GM12878 (cell line): ENCODE measurements at regions not wholly inside any gene's neighbourhood (a gene's known extent, or its start where the extent isn't known, plus 50 kb on each side); places are given as distances from the start of the nearest gene placed in this dataset.
A peak's percentile ranks its signal among the peaks of the same experiment; 100 is the strongest.

ENCODE experiments used
- ATAC-seq: fragments of 200-7000 bp; cut with Tn5 transposase; 3 replicates; pipeline ENCODE4 v1.9.1; 2020; ENCODE audit warnings: mild to moderate bottlenecking, moderate library complexity
- BruUV-seq: library from RNA; stranded (reverse); fragments of 400-500 nt; replicated peaks from 2 replicates; lab custom pipeline; 2021; lab: Mats Ljungman, UMichigan
- CTCF ChIA-PET: fragments of 300-600 bp; sonication (Branson Sonifier 250); formaldehyde crosslinking; extraction: SDS; loops from one replicate; lab custom pipeline; 2021; ENCODE audit warnings: inconsistent platforms; lab: Yijun Ruan, JAX
- POLR2A ChIA-PET: fragments of 350-600 bp; formaldehyde crosslinking; extraction: SDS; loops from one replicate; lab custom pipeline; 2021; ENCODE audit warnings: inconsistent platforms; lab: Charles Lee
- RAD21 ChIA-PET: fragments of 300-600 bp; sonication (Branson Sonifier 250); formaldehyde crosslinking; loops from one replicate; lab custom pipeline; 2023; ENCODE audit warnings: antibody characterized with exemption; ENCODE audit not compliant: unreplicated experiment; lab: Charles Lee
- SMC1A ChIA-PET: fragments of 300-600 bp; sonication (Branson Sonifier 250); formaldehyde crosslinking; loops from one replicate; lab custom pipeline; 2023; ENCODE audit not compliant: unreplicated experiment, uncharacterized antibody; lab: Charles Lee
- DNase-seq: peaks from one replicate; pipeline ENCODE4 v3.0.0-alpha.2; 2011; ENCODE audit warnings: low read depth, low spot score
- FAIRE-seq: peaks from 3 replicates; lab custom pipeline; 2011; peaks lifted over from hg19 to GRCh38; lab: Jason Lieb, UNC
- H2AFZ ChIP-seq: 2 replicates; pipeline ENCODE4 v1.6.0; 2011; ENCODE audit warnings: low read depth, low read length, control low read depth; ENCODE audit not compliant: control insufficient read depth
- H3K27ac ChIP-seq: 2 replicates; pipeline ENCODE4 v1.5.1; 2011; ENCODE audit warnings: control low read depth; ENCODE audit not compliant: control insufficient read depth, insufficient read depth
- H3K27me3 ChIP-seq, 2 experiments: replicated peaks in 1 of 2; 2 replicates each; pipeline versions ENCODE4 v1.6.0 to v1.6.1; 2011; ENCODE audit warnings: low read length in 1 of 2; ENCODE audit not compliant: control insufficient read depth in 2 of 2, insufficient read depth in 2 of 2
- H3K36me3 ChIP-seq, 2 experiments: 2 replicates each; pipeline ENCODE4 v1.5.1; 2011; ENCODE audit warnings: low read length in 1 of 2; ENCODE audit not compliant: control insufficient read depth in 2 of 2, insufficient read depth in 2 of 2
- H3K4me1 ChIP-seq: 2 replicates; pipeline ENCODE4 v1.6.1; 2011; ENCODE audit warnings: mild to moderate bottlenecking, low read length, moderate library complexity, mixed read lengths; ENCODE audit not compliant: control insufficient read depth, insufficient read depth
- H3K4me2 ChIP-seq: 2 replicates; pipeline ENCODE4 v1.6.0; 2011; ENCODE audit warnings: control low read depth; ENCODE audit not compliant: control insufficient read depth, insufficient read depth
- H3K4me3 ChIP-seq: fragments of 200-600 bp; sonication (generic); 2 replicates; pipeline ENCODE4 v1.5.1; 2016
- H3K79me2 ChIP-seq: 2 replicates; pipeline ENCODE4 v1.6.0; 2011; ENCODE audit warnings: low read length; ENCODE audit not compliant: control insufficient read depth, insufficient read depth
- H3K9ac ChIP-seq: 2 replicates; pipeline ENCODE4 v1.8.0; 2011; ENCODE audit warnings: low read length, control low read depth, mixed read lengths; ENCODE audit not compliant: control insufficient read depth, insufficient read depth
- H3K9me3 ChIP-seq: replicated peaks from 3 replicates; pipeline ENCODE4 v1.5.1; 2011; ENCODE audit warnings: mild to moderate bottlenecking, low read length; ENCODE audit not compliant: control insufficient read depth, insufficient read depth
- H4K20me1 ChIP-seq: 2 replicates; pipeline ENCODE4 v1.6.0; 2011; ENCODE audit not compliant: control insufficient read depth, insufficient read depth
- FOS ChIP-seq: IDR thresholded peaks from 3 replicates; pipeline ENCODE4 v1.6.1; 2011; ENCODE audit warnings: borderline replicate concordance; ENCODE audit not compliant: insufficient read length; ENCODE audit errors: extremely low read depth
- NKRF ChIP-seq: fragments of 450-650 bp; conservative IDR thresholded peaks from 2 replicates; pipeline ENCODE4 v1.6.1; 2017; ENCODE audit warnings: mild to moderate bottlenecking, moderate library complexity
- SMAD5 ChIP-seq: IDR thresholded peaks from 2 replicates; pipeline ENCODE4 v1.6.1; 2016; ENCODE audit warnings: antibody characterized with exemption, low read depth
- SPI1 ChIP-seq: IDR thresholded peaks from 2 replicates; pipeline ENCODE4 v1.6.1; 2011; ENCODE audit warnings: low read depth, mild to moderate bottlenecking, low read length, moderate library complexity, borderline replicate concordance; ENCODE audit not compliant: insufficient read depth
- SRF ChIP-seq, 2 experiments: IDR thresholded peaks; 2 replicates each; pipeline ENCODE4 v1.6.1; 2011; ENCODE audit warnings: low read depth in 2 of 2, low read length in 2 of 2, mild to moderate bottlenecking in 1 of 2, moderate library complexity in 1 of 2
- ZBTB11 ChIP-seq: fragments of 450-650 bp; formaldehyde crosslinking; IDR thresholded peaks from 2 replicates; pipeline ENCODE4 v1.5.0; 2022; ENCODE audit warnings: mild to moderate bottlenecking, missing genetic modification characterization
- WGBS: methylation state at CpG from one replicate; pipeline ENCODE4 v1.1.6; 2016; ENCODE audit warnings: low lambda C conversion rate; ENCODE audit not compliant: insufficient replicate concordance, insufficient coverage; ENCODE audit errors: missing lambda C conversion rate; 5-methylcytosine and 5-hydroxymethylcytosine counted together
- in situ Hi-C: fragments of 300-500 bp; cut with MboI; formaldehyde crosslinking; loops from 9 replicates; pipeline ENCODE4 v1.14.3; 2018; ENCODE audit warnings: mixed read lengths
- intact Hi-C: fragments of 100-400 bp; cut with micrococcal nuclease; formaldehyde crosslinking; loops from one replicate; pipeline ENCODE4 v1.14.2; 2022; ENCODE audit not compliant: unreplicated experiment
- TF ChIP-seq, protein P1 (sequence below): fragments of 450-650 bp; IDR thresholded peaks from 2 replicates; pipeline ENCODE4 v1.6.1; 2017; ENCODE audit warnings: borderline replicate concordance
- TF ChIP-seq, protein P2 (sequence below): fragments of 450-650 bp; IDR thresholded peaks from 2 replicates; pipeline ENCODE4 v1.6.1; 2017; ENCODE audit warnings: antibody characterized with exemption, mild to moderate bottlenecking, moderate library complexity

- TF ChIP-seq, protein P1, sequence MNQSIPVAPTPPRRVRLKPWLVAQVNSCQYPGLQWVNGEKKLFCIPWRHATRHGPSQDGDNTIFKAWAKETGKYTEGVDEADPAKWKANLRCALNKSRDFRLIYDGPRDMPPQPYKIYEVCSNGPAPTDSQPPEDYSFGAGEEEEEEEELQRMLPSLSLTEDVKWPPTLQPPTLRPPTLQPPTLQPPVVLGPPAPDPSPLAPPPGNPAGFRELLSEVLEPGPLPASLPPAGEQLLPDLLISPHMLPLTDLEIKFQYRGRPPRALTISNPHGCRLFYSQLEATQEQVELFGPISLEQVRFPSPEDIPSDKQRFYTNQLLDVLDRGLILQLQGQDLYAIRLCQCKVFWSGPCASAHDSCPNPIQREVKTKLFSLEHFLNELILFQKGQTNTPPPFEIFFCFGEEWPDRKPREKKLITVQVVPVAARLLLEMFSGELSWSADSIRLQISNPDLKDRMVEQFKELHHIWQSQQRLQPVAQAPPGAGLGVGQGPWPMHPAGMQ, result no peak
- no peak for TF ChIP-seq SRF (IDR thresholded peaks at IDR 0.05; ENCODE audit: low read depth in 2 of 2, low read length in 2 of 2)
- no peak for TF ChIP-seq ZBTB11 (CRISPR knock-in tag)
These were observed 121.0 kb upstream of the ARSJ start (continued) for GRCh38 chr4:114100288-114101031.

GRCh38 chr4:114103908-114104307 is 124.5 kb upstream of the ARSJ start:
- CTCF ChIA-PET, result no interaction called here
- ATAC-seq (peak; percentile 75), FAIRE-seq (no peak), DNase-seq (no peak)
- Histone ChIP-seq H2AFZ (peak overlapping the region; percentile 19; the same call in 1 of the 2 replicates), H3K27me3 (no peaks in the 10 kb centered on the region), H3K4me3 (no peak overlapping the region), H4K20me1 (no peaks in the 10 kb centered on the region), H3K4me1 (peaks cover 3% of the 10 kb centered on the region; the same call in 1 of the 2 replicates), H3K9me3 (no peaks in the 10 kb centered on the region), H3K9ac (no peak overlapping the region), H3K27ac (no peak overlapping the region), H3K36me3 (no peaks in the 10 kb centered on the region), H3K79me2 (no peaks in the 10 kb centered on the region), H3K4me2 (no peak overlapping the region)
- in situ Hi-C loops (no loop called here), intact Hi-C loops (no loop called here)
- BruUV-seq, result no TSS peak
- 100% methylated on average over 1 of the region's 1 CpG for WGBS
- POLR2A ChIA-PET, result interaction anchor here (1.3 kb wide), 1 partner anchor 66 kb away, joined by 3 read pairs; no protein-coding TSS in a partner anchor
- RAD21 ChIA-PET, result interaction anchor here (0.7 kb wide), 1 partner anchor 33 kb away, joined by 3 read pairs; no protein-coding TSS in a partner anchor
- SMC1A ChIA-PET, result no interaction called here
- no peak for TF ChIP-seq SPI1
- no peak for TF ChIP-seq NKRF
- TF ChIP-seq SMAD5, result no peak
- TF ChIP-seq FOS, result no peak
- TF ChIP-seq, protein P2, sequence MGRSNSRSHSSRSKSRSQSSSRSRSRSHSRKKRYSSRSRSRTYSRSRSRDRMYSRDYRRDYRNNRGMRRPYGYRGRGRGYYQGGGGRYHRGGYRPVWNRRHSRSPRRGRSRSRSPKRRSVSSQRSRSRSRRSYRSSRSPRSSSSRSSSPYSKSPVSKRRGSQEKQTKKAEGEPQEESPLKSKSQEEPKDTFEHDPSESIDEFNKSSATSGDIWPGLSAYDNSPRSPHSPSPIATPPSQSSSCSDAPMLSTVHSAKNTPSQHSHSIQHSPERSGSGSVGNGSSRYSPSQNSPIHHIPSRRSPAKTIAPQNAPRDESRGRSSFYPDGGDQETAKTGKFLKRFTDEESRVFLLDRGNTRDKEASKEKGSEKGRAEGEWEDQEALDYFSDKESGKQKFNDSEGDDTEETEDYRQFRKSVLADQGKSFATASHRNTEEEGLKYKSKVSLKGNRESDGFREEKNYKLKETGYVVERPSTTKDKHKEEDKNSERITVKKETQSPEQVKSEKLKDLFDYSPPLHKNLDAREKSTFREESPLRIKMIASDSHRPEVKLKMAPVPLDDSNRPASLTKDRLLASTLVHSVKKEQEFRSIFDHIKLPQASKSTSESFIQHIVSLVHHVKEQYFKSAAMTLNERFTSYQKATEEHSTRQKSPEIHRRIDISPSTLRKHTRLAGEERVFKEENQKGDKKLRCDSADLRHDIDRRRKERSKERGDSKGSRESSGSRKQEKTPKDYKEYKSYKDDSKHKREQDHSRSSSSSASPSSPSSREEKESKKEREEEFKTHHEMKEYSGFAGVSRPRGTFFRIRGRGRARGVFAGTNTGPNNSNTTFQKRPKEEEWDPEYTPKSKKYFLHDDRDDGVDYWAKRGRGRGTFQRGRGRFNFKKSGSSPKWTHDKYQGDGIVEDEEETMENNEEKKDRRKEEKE, result no peak
